H1 (cell line): ENCODE measurements at regions not wholly inside any gene's neighbourhood (a gene's known extent, or its start where the extent isn't known, plus 50 kb on each side); places are given as distances from the start of the nearest gene placed in this dataset.

Experiments
- CTCF ChIA-PET: fragments of 300-600 bp; sonication (Branson Sonifier 250); formaldehyde crosslinking; loops from one replicate; lab custom pipeline; 2021; ENCODE audit not compliant: partially characterized antibody; lab: Charles Lee
- POLR2A ChIA-PET: fragments of 300-600 bp; sonication (Branson Sonifier 250); formaldehyde crosslinking; loops from one replicate; lab custom pipeline; 2021; ENCODE audit warnings: inconsistent platforms; ENCODE audit not compliant: partially characterized antibody; lab: Charles Lee
- DNase-seq, 2 experiments: peaks; one replicate each; pipeline versions ENCODE4 v3.0.0 to v3.0.0-alpha.2; 2010 to 2022; ENCODE audit warnings: low spot score in 2 of 2, low read depth in 1 of 2, mixed read lengths in 1 of 2
- FAIRE-seq: peaks from 2 replicates; lab custom pipeline; 2011; peaks lifted over from hg19 to GRCh38; lab: Jason Lieb, UNC
- H2AFZ ChIP-seq: 2 replicates; pipeline ENCODE4 v1.8.1; 2012; ENCODE audit warnings: low read length, inconsistent platforms
- H2AK5ac ChIP-seq: 2 replicates; pipeline ENCODE4 v1.6.1; 2013; ENCODE audit warnings: low read depth, low read length
- H2BK120ac ChIP-seq: replicated peaks from 2 replicates; pipeline ENCODE3; 2013; ENCODE audit warnings: low read depth, low read length, inconsistent platforms
- H2BK12ac ChIP-seq: 2 replicates; pipeline ENCODE4 v1.6.1; 2013; ENCODE audit warnings: low read depth, low read length
- H2BK15ac ChIP-seq: 2 replicates; pipeline ENCODE4 v1.6.1; 2013; ENCODE audit warnings: low read length
- H2BK20ac ChIP-seq: 2 replicates; pipeline ENCODE4 v1.6.1; 2013; ENCODE audit warnings: low read length
- H2BK5ac ChIP-seq: 2 replicates; pipeline ENCODE4 v1.6.1; 2013; ENCODE audit warnings: low read depth, low read length
- H3K14ac ChIP-seq: 2 replicates; pipeline ENCODE4 v1.6.1; 2013; ENCODE audit warnings: inconsistent platforms; ENCODE audit not compliant: insufficient read length
- H3K18ac ChIP-seq: 2 replicates; pipeline ENCODE4 v1.6.1; 2013; ENCODE audit warnings: low read length; ENCODE audit errors: extremely low read depth
- H3K23ac ChIP-seq: 2 replicates; pipeline ENCODE4 v1.6.1; 2013; ENCODE audit warnings: inconsistent platforms; ENCODE audit not compliant: insufficient read length
- H3K23me2 ChIP-seq: 2 replicates; pipeline ENCODE4 v1.6.1; 2013; ENCODE audit warnings: low read depth, low read length
- H3K27ac ChIP-seq: 2 replicates; pipeline ENCODE4 v1.6.1; 2011; ENCODE audit warnings: low read depth, low read length, inconsistent platforms
- H3K27me3 ChIP-seq, 4 experiments: replicated peaks in 1 of 4; 1 replicate in 1 of 4; 2 replicates in 3 of 4; pipeline versions ENCODE4 v1.6.1 to v1.8.1; 2011 to 2013; ENCODE audit warnings: low read length in 3 of 4, mild to moderate bottlenecking in 3 of 4, inconsistent platforms in 2 of 4, mixed read lengths in 2 of 4, moderate library complexity in 1 of 4; ENCODE audit not compliant: control insufficient read depth in 3 of 4, insufficient read depth in 3 of 4; ENCODE audit errors: extremely low read depth in 1 of 4
- H3K36me3 ChIP-seq, 4 experiments: 2 replicates each; pipeline versions ENCODE4 v1.6.1 to v1.8.1; 2011 to 2013; ENCODE audit warnings: mild to moderate bottlenecking in 4 of 4, low read length in 3 of 4, moderate library complexity in 2 of 4, control low read depth in 1 of 4, inconsistent platforms in 1 of 4; ENCODE audit not compliant: insufficient read depth in 4 of 4, control insufficient read depth in 2 of 4
- H3K4ac ChIP-seq: replicated peaks from 2 replicates; pipeline ENCODE3; 2013; ENCODE audit warnings: low read length, low read depth, mixed read lengths, inconsistent platforms; ENCODE audit not compliant: insufficient read length
- H3K4me1 ChIP-seq, 4 experiments: replicated peaks in 1 of 4; 1 replicate in 1 of 4; 2 replicates in 3 of 4; pipeline versions ENCODE4 v1.6.1 to v1.8.1; 2011 to 2013; ENCODE audit warnings: low read length in 3 of 4, inconsistent platforms in 2 of 4, mixed read lengths in 1 of 4; ENCODE audit not compliant: insufficient read depth in 4 of 4, control insufficient read depth in 3 of 4
- H3K4me2 ChIP-seq, 2 experiments: 2 replicates each; pipeline versions ENCODE4 v1.6.1 to v1.8.1; 2011 to 2013; ENCODE audit warnings: low read depth in 2 of 2, low read length in 2 of 2, control low read depth in 1 of 2, inconsistent platforms in 1 of 2, mild to moderate bottlenecking in 1 of 2; ENCODE audit not compliant: insufficient read depth in 1 of 2
- H3K4me3 ChIP-seq, 4 experiments: fragments of 200-600, 300-600 bp in 1 of 4; sonication (generic), shearing (Covaris generic), sonication (Bioruptor Twin) in 1 of 4; 2 replicates each; pipeline versions ENCODE4 v1.5.1 to v1.8.1; 2011 to 2016; ENCODE audit warnings: low read length in 4 of 4, low read depth in 3 of 4, control low read depth in 2 of 4, inconsistent platforms in 2 of 4, mild to moderate bottlenecking in 2 of 4, mixed read lengths in 1 of 4, moderate library complexity in 1 of 4; ENCODE audit not compliant: insufficient read depth in 2 of 4; ENCODE audit errors: extremely low read depth in 1 of 4
- H3K56ac ChIP-seq: replicated peaks from 2 replicates; pipeline ENCODE3; 2013; ENCODE audit warnings: low read depth, mild to moderate bottlenecking, mixed read lengths, low read length, inconsistent platforms; ENCODE audit not compliant: insufficient read length
- H3K79me1 ChIP-seq: 2 replicates; pipeline ENCODE4 v1.6.1; 2013; ENCODE audit warnings: low read depth, low read length, control low read depth
- H3K79me2 ChIP-seq, 2 experiments: 2 replicates each; pipeline versions ENCODE4 v1.6.1 to v1.8.1; 2012 to 2013; ENCODE audit warnings: low read length in 2 of 2, mild to moderate bottlenecking in 2 of 2, inconsistent platforms in 1 of 2; ENCODE audit not compliant: insufficient read depth in 2 of 2, control insufficient read depth in 1 of 2
- H3K9ac ChIP-seq, 4 experiments: replicated peaks in 1 of 4; 1 replicate in 1 of 4; 2 replicates in 3 of 4; pipeline versions ENCODE4 v1.6.1 to v1.8.1; 2011 to 2013; ENCODE audit warnings: low read depth in 3 of 4, low read length in 3 of 4, control low read depth in 2 of 4, mild to moderate bottlenecking in 2 of 4, moderate library complexity in 2 of 4, inconsistent platforms in 1 of 4; ENCODE audit errors: extremely low read depth in 1 of 4
- H3K9me3 ChIP-seq, 2 experiments: 2 replicates each; pipeline versions ENCODE4 v1.6.1 to v1.8.1; 2012 to 2013; ENCODE audit warnings: mild to moderate bottlenecking in 2 of 2, moderate library complexity in 2 of 2, control low read depth in 1 of 2, inconsistent platforms in 1 of 2, low read depth in 1 of 2, low read length in 1 of 2, mixed read lengths in 1 of 2; ENCODE audit not compliant: insufficient read depth in 2 of 2
- H4K20me1 ChIP-seq, 2 experiments: replicated peaks in 1 of 2; 2 replicates each; pipeline versions ENCODE3 to v1.8.1; 2011 to 2013; ENCODE audit warnings: inconsistent platforms in 2 of 2, low read length in 2 of 2, mild to moderate bottlenecking in 1 of 2; ENCODE audit not compliant: insufficient read depth in 2 of 2, control insufficient read depth in 1 of 2
- H4K5ac ChIP-seq: 2 replicates; pipeline ENCODE4 v1.6.1; 2013; ENCODE audit warnings: low read length, low read depth, mixed read lengths, inconsistent platforms; ENCODE audit not compliant: insufficient read length
- H4K8ac ChIP-seq: 2 replicates; pipeline ENCODE4 v1.8.0; 2013; ENCODE audit warnings: mild to moderate bottlenecking, moderate library complexity, low read length, inconsistent platforms; ENCODE audit not compliant: insufficient read depth; ENCODE audit errors: extremely low read depth
- H4K91ac ChIP-seq: replicated peaks from 2 replicates; pipeline ENCODE3; 2013; ENCODE audit warnings: low read length, mixed read lengths, inconsistent platforms; ENCODE audit not compliant: insufficient read length
- ASH2L ChIP-seq: fragments of 200-600, 300-600 bp; sonication (generic); IDR thresholded peaks from one replicate; pipeline ENCODE4 v1.7.1; 2017; ENCODE audit warnings: low read length
- CBX8 ChIP-seq: fragments of 300-800, 300-1000 bp; sonication (generic); IDR thresholded peaks from 2 replicates; pipeline ENCODE4 v1.7.1; 2016; ENCODE audit warnings: low read depth, low read length, borderline replicate concordance
- CHD1 ChIP-seq: IDR thresholded peaks from 2 replicates; pipeline ENCODE4 v1.6.1; 2012; ENCODE audit warnings: low read depth, low read length, improper control_type of control experiment
- EP300 ChIP-seq, 2 experiments: IDR thresholded peaks; 1 replicate in 1 of 2; 2 replicates in 1 of 2; pipeline ENCODE4 v1.6.1; 2011 to 2012; ENCODE audit warnings: low read depth in 2 of 2, low read length in 2 of 2, mild to moderate bottlenecking in 2 of 2, borderline replicate concordance in 1 of 2, inconsistent platforms in 1 of 2, moderate library complexity in 1 of 2
- KDM1A ChIP-seq: fragments of 200-600, 300-600 bp; sonication (generic); IDR thresholded peaks from 2 replicates; pipeline ENCODE4 v1.7.1; 2016; ENCODE audit warnings: mild to moderate bottlenecking, low read length, borderline replicate concordance
- MAFK ChIP-seq: IDR thresholded peaks from 2 replicates; pipeline ENCODE4 v1.6.1; 2012; ENCODE audit warnings: low read depth, mild to moderate bottlenecking, improper control_type of control experiment, low read length
- NANOG ChIP-seq: IDR thresholded peaks from 2 replicates; pipeline ENCODE4 v1.6.1; 2011; ENCODE audit warnings: low read length, low read depth, mild to moderate bottlenecking, inconsistent platforms; ENCODE audit not compliant: insufficient read depth, poor library complexity, severe bottlenecking
- RFX5 ChIP-seq: IDR thresholded peaks from 2 replicates; pipeline ENCODE4 v1.6.1; 2011; ENCODE audit warnings: low read depth, low read length, improper control_type of control experiment, borderline replicate concordance
- SP1 ChIP-seq: IDR thresholded peaks from 2 replicates; pipeline ENCODE4 v1.6.1; 2011; ENCODE audit warnings: low read depth, low read length
- WGBS, 2 experiments: shearing (Covaris generic) in 1 of 2; methylation state at CpG; one replicate each; pipeline versions ENCODE4 v1.1.6 to v1.1.7; 2013 to 2015; ENCODE audit warnings: low lambda C conversion rate in 2 of 2, mixed read lengths in 2 of 2, inconsistent platforms in 1 of 2, low coverage in 1 of 2, missing lambda C conversion rate in 1 of 2; ENCODE audit not compliant: insufficient replicate concordance in 2 of 2, insufficient coverage in 1 of 2, insufficient read length in 1 of 2; ENCODE audit errors: extremely low coverage in 1 of 2, missing lambda C conversion rate in 1 of 2; 5-methylcytosine and 5-hydroxymethylcytosine counted together

DNA sequence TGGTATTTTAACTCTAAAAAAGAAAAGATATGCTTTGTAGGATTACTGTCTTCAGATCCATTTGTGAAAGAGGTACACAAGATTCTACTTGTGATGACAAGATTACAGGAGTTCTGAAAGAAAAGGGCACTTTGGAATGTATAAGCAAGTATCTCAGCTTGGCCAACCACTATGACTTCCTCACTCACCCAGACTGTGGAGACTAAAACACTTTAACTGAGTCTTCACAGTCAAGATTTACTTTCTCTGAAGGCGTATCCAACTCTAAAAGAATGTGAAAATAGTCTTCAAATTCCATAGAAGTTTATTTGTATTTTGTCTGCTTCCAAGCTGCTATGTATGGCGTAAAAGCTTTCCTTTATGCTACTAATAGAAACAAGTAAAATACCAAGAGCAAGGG is 76.1 kb upstream of the SRRM3 start:
- H3K79me2 ChIP-seq, result no peaks in the 10 kb centered on the region
- no peak overlapping the region for H2BK120ac ChIP-seq
- DNase-seq (no peak), FAIRE-seq (no peak)
- H3K36me3 ChIP-seq, result no peaks in the 10 kb centered on the region
- H4K5ac ChIP-seq, result no peak overlapping the region
- H2BK5ac ChIP-seq, result no peak overlapping the region
- H4K20me1 ChIP-seq, result no peaks in the 10 kb centered on the region
- H3K23ac ChIP-seq, result no peak overlapping the region
- no peaks in the 10 kb centered on the region for H3K79me1 ChIP-seq
- H3K23me2 ChIP-seq, result no peaks in the 10 kb centered on the region
- no peak overlapping the region for H4K91ac ChIP-seq
- H2AFZ ChIP-seq, result no peak overlapping the region
- H3K27ac ChIP-seq, result no peak overlapping the region
- no peak overlapping the region for H3K4me3 ChIP-seq
- H2BK15ac ChIP-seq, result no peak overlapping the region
- no peaks in the 10 kb centered on the region for H3K9me3 ChIP-seq
- no peak overlapping the region for H2BK20ac ChIP-seq
- no peak overlapping the region for H3K4me2 ChIP-seq
- no peaks in the 10 kb centered on the region for H3K27me3 ChIP-seq
- no peak overlapping the region for H2AK5ac ChIP-seq
- H3K56ac ChIP-seq, result no peak overlapping the region
- H3K14ac ChIP-seq, result no peak overlapping the region
- POLR2A ChIA-PET, result no interaction called here
- H3K18ac ChIP-seq, result no peak overlapping the region
- CTCF ChIA-PET, result interaction anchor here (0.7 to 1.4 kb wide), 3 partner anchors 28 to 59 kb away, joined by 3 to 4 read pairs (median 4); no protein-coding TSS in a partner anchor
- no peak overlapping the region for H2BK12ac ChIP-seq
- WGBS, 2 experiments, result 94% methylated on average over 2 of the region's 2 CpGs; no CpG with 5 or more reads in 1 of the 2 experiments
- no peaks in the 10 kb centered on the region for H3K4me1 ChIP-seq
- H3K9ac ChIP-seq, result no peak overlapping the region
- TF ChIP-seq CBX8, result no peak
- TF ChIP-seq CHD1, result no peak
- TF ChIP-seq SP1, result no peak
- TF ChIP-seq RFX5, result no peak
- TF ChIP-seq MAFK, result no peak
- no peak for TF ChIP-seq NANOG
- TF ChIP-seq ASH2L, result no peak
- no peak for TF ChIP-seq EP300 (IDR thresholded peaks at IDR 0.05; ENCODE audit: borderline replicate concordance in 1 of 2, low read depth in 2 of 2, low read length in 2 of 2)
- TF ChIP-seq KDM1A, result no peak
- H3K4ac ChIP-seq, result no peak overlapping the region
- H4K8ac ChIP-seq, result no peak overlapping the region
